SIG-M5 (cell line): ENCODE measurements at regions not wholly inside any gene's neighbourhood (a gene's known extent, or its start where the extent isn't known, plus 50 kb on each side); places are given as distances from the start of the nearest gene placed in this dataset.

ENCODE experiments used
- DNase-seq: peaks from one replicate; lab custom pipeline; 2025; lab: John Stamatoyannopoulos, UW

GRCh38 chr3:194265996-194266964 lies 84.8 kb downstream of the CPN2 start:
- DNase-seq = no peak

GRCh38 chr3:194267744-194268653 lies 83.1 kb downstream of the CPN2 start:
- DNase-seq = no peak

DNA sequence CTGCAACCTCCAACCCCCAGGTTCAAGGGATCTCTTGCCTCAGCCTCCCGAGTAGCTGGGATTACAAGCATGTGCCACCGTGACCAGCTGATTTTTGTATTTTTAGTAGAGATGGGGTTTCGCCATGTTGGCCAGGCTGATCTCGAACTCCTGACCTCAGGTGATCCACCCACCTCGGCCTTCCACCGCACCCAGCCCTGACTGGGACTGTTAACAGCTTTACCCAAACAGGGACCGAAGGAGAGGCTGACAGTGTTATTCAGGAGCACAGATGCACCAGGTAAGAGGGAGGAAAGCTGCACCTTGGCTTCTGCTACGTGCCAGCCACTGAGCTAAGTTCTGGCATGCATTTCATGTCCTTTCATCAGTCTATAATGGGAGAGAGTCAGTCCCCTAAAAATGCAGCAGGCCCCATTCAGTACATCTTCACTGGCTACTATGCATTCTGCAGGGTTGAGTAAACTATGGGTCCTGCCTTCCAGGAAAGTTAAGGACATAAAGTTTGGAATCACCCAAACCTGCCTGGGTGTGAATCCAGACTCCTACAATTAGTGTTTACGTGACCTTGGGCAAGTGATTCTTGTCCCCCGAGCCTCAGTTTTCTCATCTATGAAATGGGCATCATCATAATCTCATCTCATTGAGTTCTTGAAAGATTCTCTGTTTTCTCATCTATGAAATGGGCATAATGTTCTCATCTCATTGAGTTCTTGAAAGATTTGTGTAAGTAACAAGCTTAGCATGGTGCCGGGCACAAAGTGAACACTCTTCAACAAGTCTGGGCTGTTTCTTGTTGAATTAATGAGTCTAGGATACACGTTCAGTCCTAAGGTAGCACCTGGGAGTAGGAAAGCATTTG lies 82.2 kb downstream of the CPN2 start:
- no peak for DNase-seq

GRCh38 chr3:194269610-194270145 lies 81.5 kb downstream of the CPN2 start:
- DNase-seq = no peak

DNA sequence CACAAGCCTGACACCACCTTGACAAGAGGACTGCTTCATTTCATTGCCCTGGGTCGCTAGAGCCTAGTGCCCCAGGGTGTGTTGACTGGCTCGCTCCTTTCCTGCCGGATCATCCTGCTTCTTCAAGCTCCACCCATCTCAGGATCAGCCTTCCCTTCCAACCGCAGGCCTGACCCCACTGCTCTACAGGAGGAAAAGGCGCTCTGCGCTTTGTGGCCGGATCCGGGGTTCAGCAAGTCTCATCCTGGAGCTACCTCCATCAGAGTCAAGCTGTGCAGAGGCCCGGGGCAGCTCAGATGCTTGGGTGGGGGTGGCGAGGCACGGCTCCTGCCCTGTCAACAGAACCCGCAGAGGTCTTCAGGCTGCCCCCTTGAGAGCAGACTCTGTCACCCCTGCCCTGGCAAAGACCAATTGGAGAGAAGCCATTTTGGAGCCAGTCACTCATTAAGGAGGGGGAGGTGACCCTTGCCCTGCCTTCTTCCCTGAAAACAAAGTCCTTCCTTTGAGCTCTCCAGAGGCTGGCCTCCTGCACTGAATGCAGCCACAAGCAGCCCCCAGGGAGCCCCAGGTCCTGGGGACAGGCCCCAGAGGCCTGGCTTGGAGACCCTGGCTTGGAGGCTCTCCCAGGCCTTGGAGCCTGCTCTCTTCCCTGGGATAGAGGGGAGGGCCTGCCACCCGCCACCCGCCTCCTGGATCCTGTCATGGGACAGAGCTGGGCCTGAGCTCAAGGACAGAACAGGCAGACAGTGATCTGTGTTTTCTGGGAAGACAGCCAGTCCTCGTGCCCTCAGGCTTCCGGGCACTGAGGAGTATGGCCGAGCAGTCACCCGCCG lies 80.3 kb downstream of the CPN2 start:
- no peak for DNase-seq

GRCh38 chr3:194271460-194272035 lies 79.6 kb downstream of the CPN2 start:
- DNase-seq = no peak

DNA sequence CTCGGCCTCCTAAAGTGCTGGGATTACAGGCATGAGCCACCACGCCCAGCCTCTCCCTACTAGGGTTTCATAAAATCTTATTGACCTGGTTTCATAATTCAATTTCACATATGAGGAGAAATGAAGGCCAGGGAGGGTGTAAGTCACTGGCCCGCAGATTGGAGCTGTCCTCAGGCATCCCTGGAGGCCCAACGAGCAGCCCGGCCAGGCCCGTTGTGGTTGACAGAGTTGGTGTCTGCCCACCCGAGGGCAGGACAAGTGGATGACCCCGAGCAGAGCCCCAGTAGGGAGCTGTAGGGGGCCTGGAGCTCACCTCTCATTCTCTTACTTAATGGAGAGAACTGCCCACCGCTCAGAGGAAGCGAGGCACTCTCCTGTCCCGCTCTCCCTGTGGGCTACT lies 78.9 kb downstream of the CPN2 start:
- no peak for DNase-seq

GRCh38 chr3:194272861-194273742 lies 78.0 kb downstream of the CPN2 start:
- DNase-seq = no peak

DNA sequence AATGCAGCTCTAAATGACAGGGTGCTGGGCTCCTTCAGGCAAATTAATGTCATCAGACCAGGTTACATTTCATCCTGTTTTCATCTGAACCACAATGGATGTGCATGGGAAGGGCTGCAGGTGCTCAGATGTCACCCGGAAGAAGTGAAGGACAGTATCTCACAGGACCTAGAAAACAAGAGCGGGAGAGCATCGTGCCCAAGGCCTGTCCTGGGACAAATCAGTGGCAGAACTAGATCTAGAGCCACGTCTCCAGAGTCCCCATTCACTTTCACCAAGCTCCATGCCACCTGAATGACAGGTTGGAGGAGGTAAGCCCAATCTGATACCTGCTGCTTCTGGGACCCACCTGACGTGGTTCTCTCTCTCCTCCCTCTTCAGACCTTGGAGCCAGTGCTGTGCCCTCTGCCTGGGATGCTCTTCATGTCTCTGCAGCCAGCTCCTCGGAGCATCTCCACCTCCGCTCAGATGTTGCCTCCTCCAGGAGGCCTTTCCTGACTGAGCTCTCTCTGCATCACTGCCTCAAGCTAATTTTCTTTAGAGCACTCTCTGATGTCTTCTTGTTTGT lies 77.3 kb downstream of the CPN2 start:
- no peak for DNase-seq

DNA sequence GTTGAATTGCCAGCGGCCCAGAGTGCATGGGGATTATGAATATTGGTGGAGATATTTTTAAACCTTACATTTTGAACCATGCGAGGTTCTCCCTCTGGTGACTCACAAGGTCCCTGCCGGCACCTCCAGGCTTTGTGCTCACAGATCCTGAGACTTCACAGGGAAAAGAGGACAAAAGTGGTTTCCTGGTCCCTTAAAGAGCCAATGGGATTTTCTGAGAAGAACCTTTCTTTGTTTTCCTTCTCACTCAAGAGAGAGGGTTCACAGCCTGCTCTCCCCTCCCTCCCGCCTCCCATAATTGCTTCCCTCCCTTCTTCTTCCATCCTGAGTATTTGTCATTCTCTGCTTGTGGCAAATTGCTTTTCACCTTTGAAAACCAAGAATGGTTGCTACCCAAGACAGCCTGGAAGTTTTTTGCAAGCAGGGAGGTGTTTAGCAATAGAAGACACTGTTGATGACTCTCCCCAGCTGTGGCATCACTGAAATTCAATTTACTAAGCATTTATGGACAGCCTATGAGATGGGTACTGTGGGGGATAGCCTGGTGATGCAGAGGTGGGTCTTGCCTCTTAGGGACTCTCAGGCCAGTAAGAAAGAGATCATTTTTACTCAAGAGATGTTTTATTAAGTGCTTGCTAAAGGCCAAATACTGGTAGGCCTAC lies 76.6 kb downstream of the CPN2 start:
- no peak for DNase-seq

GRCh38 chr3:194275291-194275690 lies 75.8 kb downstream of the CPN2 start:
- DNase-seq = no peak

DNA sequence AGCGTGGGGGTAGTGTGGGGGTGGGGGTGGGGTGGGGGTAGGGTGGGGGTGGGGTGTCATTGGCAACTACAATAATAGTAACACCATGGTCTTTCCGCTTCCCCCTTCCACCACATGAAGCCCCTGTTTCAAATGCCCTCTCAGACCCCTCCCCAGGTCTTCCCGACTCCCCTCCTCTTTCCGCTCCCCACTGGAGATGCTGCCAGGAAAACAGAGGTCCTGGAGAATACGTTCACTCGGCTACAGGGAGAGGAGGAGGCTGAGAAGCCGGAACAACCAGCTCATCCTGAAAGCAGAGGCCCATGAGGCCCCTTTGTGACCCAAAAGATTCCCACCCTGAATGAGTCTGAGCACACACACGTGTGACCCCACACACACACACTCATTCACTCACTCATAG lies 75.4 kb downstream of the CPN2 start:
- DNase-seq = no peak

GRCh38 chr3:194276768-194277103 lies 74.4 kb downstream of the CPN2 start:
- DNase-seq = no peak

- DNase-seq = no peak
Measured at GRCh38 chr3:194277104-194277785, 73.9 kb downstream of the CPN2 start.

DNA sequence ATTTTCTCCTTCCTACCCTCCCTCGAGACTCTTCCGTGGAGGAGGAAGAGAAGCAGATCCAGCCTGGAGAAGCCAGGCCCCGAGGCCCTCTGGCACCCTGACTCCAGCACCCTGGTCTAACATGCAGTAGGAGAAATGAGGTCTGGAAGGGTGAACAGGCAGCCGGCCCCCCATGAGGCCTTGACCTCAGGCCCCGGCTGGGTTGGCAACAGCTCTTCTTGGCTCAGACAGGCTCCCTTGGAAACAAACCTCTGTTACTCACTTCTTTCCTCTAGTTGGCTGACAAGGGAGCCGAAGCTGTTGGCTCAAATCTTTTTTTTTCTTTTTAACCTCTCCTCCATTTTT lies 73.4 kb downstream of the CPN2 start:
- DNase-seq = no peak

DNA sequence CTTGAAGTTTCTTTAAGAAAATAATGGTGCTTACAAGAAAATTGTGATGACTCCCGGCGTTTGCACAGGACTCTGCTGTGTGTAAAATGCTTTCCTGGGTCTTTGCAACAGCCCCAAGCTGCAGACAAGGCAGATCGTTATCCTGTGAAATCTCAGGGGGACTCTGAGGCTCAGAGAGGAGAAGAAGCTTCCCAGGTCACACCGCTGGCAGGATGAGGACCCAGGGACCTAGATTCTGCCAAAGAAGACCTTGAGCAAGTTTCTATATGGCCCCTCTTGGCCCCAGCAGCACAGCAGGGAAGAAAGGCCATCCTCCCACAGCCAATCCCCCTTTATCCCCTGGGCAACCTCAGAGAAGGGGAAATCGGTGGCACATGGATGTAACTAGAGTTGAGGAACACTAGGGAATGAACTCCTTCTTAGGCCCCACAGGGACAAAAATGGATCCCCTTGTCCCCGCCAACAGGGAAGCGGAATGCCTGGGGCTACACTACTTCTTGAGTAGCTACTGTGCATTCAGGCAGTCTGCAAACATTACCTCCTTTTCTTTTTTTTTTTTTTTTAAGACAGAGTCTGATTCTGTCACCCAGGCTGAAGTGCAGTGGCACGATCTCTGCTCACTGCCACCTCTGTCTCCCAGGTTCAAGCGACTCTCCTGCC lies 72.8 kb downstream of the CPN2 start:
- DNase-seq = no peak

GRCh38 chr3:194279101-194279500 lies 72.0 kb downstream of the CPN2 start:
- DNase-seq = no peak
